Esophagus muscularis mucosa (tissue), 3 donors: ENCODE measurements at regions not wholly inside any gene's neighbourhood (a gene's known extent, or its start where the extent isn't known, plus 50 kb on each side); places are given as distances from the start of the nearest gene placed in this dataset.

Experiments
- CTCF ChIP-seq, 3 experiments: fragments of 200-600 bp in 2 of 3; fragments of 450-650 bp in 1 of 3; sonication (generic) in 2 of 3; IDR thresholded peaks; one replicate each; pipeline ENCODE4 v1.5.1; 2017 to 2019; ENCODE audit warnings: antibody characterized with exemption in 3 of 3, mild to moderate bottlenecking in 2 of 3, moderate library complexity in 1 of 3
- POLR2AphosphoS5 ChIP-seq, 2 donors: sonication (generic); formaldehyde crosslinking; IDR thresholded peaks; one replicate each; pipeline ENCODE4 v1.6.1; 2017; ENCODE audit warnings: antibody characterized with exemption in 2 of 2

- no peak for TF ChIP-seq POLR2AphosphoS5 (IDR thresholded peaks at IDR 0.05)
- TF ChIP-seq CTCF (IDR thresholded peaks at IDR 0.05), result no peak
These were observed 75.2 kb upstream of the INHBA start for GRCh38 chr7:41777894-41778596.
